CD14-positive monocyte (primary cell): ENCODE measurements at regions not wholly inside any gene's neighbourhood (a gene's known extent, or its start where the extent isn't known, plus 50 kb on each side); places are given as distances from the start of the nearest gene placed in this dataset.

ENCODE experiments used
- DNase-seq, 3 donors: peaks; one replicate each; pipeline ENCODE4 v3.0.0-alpha.2; 2011 to 2022
- H2AFZ ChIP-seq: 2 replicates; pipeline ENCODE4 v1.6.0; 2012; ENCODE audit warnings: mild to moderate bottlenecking, low read depth, low read length, inconsistent platforms; ENCODE audit not compliant: insufficient read depth, poor library complexity, severe bottlenecking
- H3K27ac ChIP-seq, 2 donors: 1 replicate in 1 of 2; 2 replicates in 1 of 2; pipeline ENCODE4 v1.5.1; 2012 to 2013; ENCODE audit warnings: low read length in 2 of 2, control low read depth in 1 of 2, inconsistent platforms in 1 of 2, low read depth in 1 of 2, mild to moderate bottlenecking in 1 of 2
- H3K27me3 ChIP-seq, 2 donors: one replicate each; pipeline versions ENCODE4 v1.6.0 to v1.6.1; 2011 to 2013; ENCODE audit warnings: low read length in 2 of 2; ENCODE audit not compliant: control insufficient read depth in 2 of 2, insufficient read depth in 2 of 2
- H3K36me3 ChIP-seq, 2 donors: replicated peaks in 1 of 2; 1 replicate in 1 of 2; 2 replicates in 1 of 2; pipeline versions ENCODE4 v1.5.1 to v1.6.1; 2012 to 2013; ENCODE audit warnings: low read length in 2 of 2, control low read depth in 1 of 2, inconsistent platforms in 1 of 2, mild to moderate bottlenecking in 1 of 2; ENCODE audit not compliant: insufficient read depth in 2 of 2, control insufficient read depth in 1 of 2
- H3K4me1 ChIP-seq, 2 donors: 1 replicate in 1 of 2; 2 replicates in 1 of 2; pipeline versions ENCODE4 v1.5.1 to v1.6.1; 2012 to 2013; ENCODE audit warnings: low read length in 2 of 2, control low read depth in 1 of 2, inconsistent platforms in 1 of 2, mild to moderate bottlenecking in 1 of 2, moderate library complexity in 1 of 2; ENCODE audit not compliant: insufficient read depth in 2 of 2, control insufficient read depth in 1 of 2
- H3K4me2 ChIP-seq: replicated peaks from 2 replicates; pipeline ENCODE3; 2012; ENCODE audit warnings: low read length, moderate library complexity, mild to moderate bottlenecking; ENCODE audit not compliant: poor library complexity, severe bottlenecking; ENCODE audit errors: extremely low read depth
- H3K4me3 ChIP-seq, 3 experiments: fragments of 200-600 bp in 1 of 3; sonication (generic) in 1 of 3; replicated peaks in 1 of 3; 1 replicate in 2 of 3; 2 replicates in 1 of 3; pipeline ENCODE4 v1.5.1; 2011 to 2013; ENCODE audit warnings: low read length in 3 of 3, mild to moderate bottlenecking in 3 of 3, control low read depth in 2 of 3, low read depth in 2 of 3, inconsistent platforms in 1 of 3, moderate library complexity in 1 of 3
- H3K79me2 ChIP-seq: 2 replicates; pipeline ENCODE4 v1.6.0; 2012; ENCODE audit warnings: mild to moderate bottlenecking, control low read depth, inconsistent platforms, low read length, moderate library complexity; ENCODE audit not compliant: insufficient read depth
- H3K9ac ChIP-seq: 2 replicates; pipeline ENCODE4 v1.6.0; 2017; ENCODE audit warnings: low read length, mild to moderate bottlenecking; ENCODE audit not compliant: insufficient read depth, poor library complexity, severe bottlenecking
- H3K9me3 ChIP-seq, 2 donors: replicated peaks in 1 of 2; 1 replicate in 1 of 2; 2 replicates in 1 of 2; pipeline versions ENCODE4 v1.5.1 to v1.6.1; 2012 to 2013; ENCODE audit warnings: low read length in 2 of 2, control low read depth in 1 of 2; ENCODE audit not compliant: control insufficient read depth in 1 of 2, insufficient read depth in 1 of 2
- H4K20me1 ChIP-seq: 2 replicates; pipeline ENCODE4 v1.6.0; 2012; ENCODE audit warnings: mild to moderate bottlenecking, low read length, control low read depth, moderate library complexity; ENCODE audit not compliant: insufficient read depth
- H3K27ac Mint-ChIP-seq, 7 donors: one replicate each; pipeline ENCODE4 v1.8.0; 2020; ENCODE audit warnings: mild to moderate bottlenecking in 7 of 7, mixed read lengths in 7 of 7, moderate library complexity in 6 of 7, inconsistent platforms in 2 of 7
- H3K27me3 Mint-ChIP-seq, 3 donors: one replicate each; pipeline ENCODE4 v1.8.0; 2021 to 2022; ENCODE audit warnings: low read depth in 3 of 3, mild to moderate bottlenecking in 3 of 3, mixed read lengths in 3 of 3, moderate library complexity in 3 of 3, inconsistent platforms in 1 of 3
- H3K36me3 Mint-ChIP-seq, 2 donors: one replicate each; pipeline ENCODE4 v1.8.0; 2020; ENCODE audit warnings: mixed read lengths in 2 of 2, inconsistent platforms in 1 of 2, mild to moderate bottlenecking in 1 of 2
- H3K4me1 Mint-ChIP-seq: one replicate; pipeline ENCODE4 v1.8.0; 2020; ENCODE audit warnings: mild to moderate bottlenecking, mixed read lengths
- H3K4me3 Mint-ChIP-seq, 2 donors: one replicate each; pipeline ENCODE4 v1.8.0; 2020; ENCODE audit warnings: mild to moderate bottlenecking in 2 of 2, mixed read lengths in 2 of 2, moderate library complexity in 1 of 2
- H3K9me3 Mint-ChIP-seq, 7 donors: one replicate each; pipeline ENCODE4 v1.8.0; 2020 to 2022; ENCODE audit warnings: mixed read lengths in 7 of 7, mild to moderate bottlenecking in 6 of 7, moderate library complexity in 6 of 7, inconsistent platforms in 2 of 7
- WGBS: methylation state at CpG from one replicate; pipeline ENCODE4 v1.1.5; 2013; ENCODE audit warnings: missing lambda C conversion rate; ENCODE audit not compliant: insufficient coverage; 5-methylcytosine and 5-hydroxymethylcytosine counted together
- intact Hi-C, 2 donors: fragments of 100-400 bp; cut with micrococcal nuclease; formaldehyde crosslinking; loops; one replicate each; pipeline versions ENCODE4 v1.15.0 to v1.15.1; 2023
- TF ChIP-seq, protein P1 (sequence below): fragments of 200-600 bp; IDR thresholded peaks from one replicate; pipeline ENCODE4 v1.8.0; 2022; ENCODE audit warnings: antibody characterized with exemption, mild to moderate bottlenecking

GRCh38 chr3:35900079-35900478 is 260.8 kb downstream of the ARPP21 start:
- 100% methylated on average over 1 of the region's 3 CpGs for WGBS
- H3K9me3 ChIP-seq = no peaks in the 10 kb centered on the region

GRCh38 chr3:35908366-35909232 is 269.3 kb downstream of the ARPP21 start:
- Histone ChIP-seq H3K9me3 (no peaks in the 10 kb centered on the region), H3K4me3 (no peak overlapping the region), H3K36me3 (no peaks in the 10 kb centered on the region), H3K27me3 (no peaks in the 10 kb centered on the region), H3K4me1 (no peaks in the 10 kb centered on the region), H3K9ac (no peak overlapping the region), H3K27ac (no peak overlapping the region), H3K79me2 (no peaks in the 10 kb centered on the region), H4K20me1 (no peaks in the 10 kb centered on the region), H3K4me2 (no peak overlapping the region), H2AFZ (no peak overlapping the region)
- Mint-ChIP-seq H3K4me1 (no peaks in the 10 kb centered on the region), H3K27ac (peak overlapping the region in 1 of 7 donors; percentile 60), H3K4me3 (no peak overlapping the region), H3K27me3 (peaks cover 0 to 2% (median 2%) of the 10 kb centered on the region in 3 donors), H3K36me3 (no peaks in the 10 kb centered on the region), H3K9me3 (no peaks in the 10 kb centered on the region)
- TF ChIP-seq, protein P1, sequence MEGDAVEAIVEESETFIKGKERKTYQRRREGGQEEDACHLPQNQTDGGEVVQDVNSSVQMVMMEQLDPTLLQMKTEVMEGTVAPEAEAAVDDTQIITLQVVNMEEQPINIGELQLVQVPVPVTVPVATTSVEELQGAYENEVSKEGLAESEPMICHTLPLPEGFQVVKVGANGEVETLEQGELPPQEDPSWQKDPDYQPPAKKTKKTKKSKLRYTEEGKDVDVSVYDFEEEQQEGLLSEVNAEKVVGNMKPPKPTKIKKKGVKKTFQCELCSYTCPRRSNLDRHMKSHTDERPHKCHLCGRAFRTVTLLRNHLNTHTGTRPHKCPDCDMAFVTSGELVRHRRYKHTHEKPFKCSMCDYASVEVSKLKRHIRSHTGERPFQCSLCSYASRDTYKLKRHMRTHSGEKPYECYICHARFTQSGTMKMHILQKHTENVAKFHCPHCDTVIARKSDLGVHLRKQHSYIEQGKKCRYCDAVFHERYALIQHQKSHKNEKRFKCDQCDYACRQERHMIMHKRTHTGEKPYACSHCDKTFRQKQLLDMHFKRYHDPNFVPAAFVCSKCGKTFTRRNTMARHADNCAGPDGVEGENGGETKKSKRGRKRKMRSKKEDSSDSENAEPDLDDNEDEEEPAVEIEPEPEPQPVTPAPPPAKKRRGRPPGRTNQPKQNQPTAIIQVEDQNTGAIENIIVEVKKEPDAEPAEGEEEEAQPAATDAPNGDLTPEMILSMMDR = peak; percentile 73
- peak; percentile 2 to 28 (median 3) for DNase-seq
- WGBS = no CpG with 5 or more reads among the region's 9 CpGs
- intact Hi-C loops = no loop called here

More at GRCh38 chr3:35900079-35900478, 260.8 kb downstream of the ARPP21 start:
- Mint-ChIP-seq H3K36me3 (no peaks in the 10 kb centered on the region), H3K27ac (no peak overlapping the region), H3K4me1 (no peaks in the 10 kb centered on the region), H3K4me3 (no peak overlapping the region), H3K27me3 (no peaks in the 10 kb centered on the region), H3K9me3 (peaks cover 0 to 1% (median 0%) of the 10 kb centered on the region in 7 donors)
- DNase-seq = no peak
- no peaks in the 10 kb centered on the region for H3K79me2 ChIP-seq
- no peak overlapping the region for H3K9ac ChIP-seq
- no peaks in the 10 kb centered on the region for H4K20me1 ChIP-seq
- no peak overlapping the region for H2AFZ ChIP-seq
- H3K27me3 ChIP-seq = no peaks in the 10 kb centered on the region
- H3K4me2 ChIP-seq = no peak overlapping the region
- TF ChIP-seq, protein P1 = no peak
- no peaks in the 10 kb centered on the region for H3K4me1 ChIP-seq
- no peak overlapping the region for H3K27ac ChIP-seq
- no peaks in the 10 kb centered on the region for H3K36me3 ChIP-seq
- no peak overlapping the region for H3K4me3 ChIP-seq
- intact Hi-C loops = no loop called here
